DMS153 (cell line): ENCODE measurements at regions not wholly inside any gene's neighbourhood (a gene's known extent, or its start where the extent isn't known, plus 50 kb on each side); places are given as distances from the start of the nearest gene placed in this dataset.
"Not testable (repeated sequence)": the region's sequence is repeated elsewhere in the genome, so short reads cannot be mapped to it uniquely, and the experiment has no call there.

Experiments
- DNase-seq: peaks from one replicate; lab custom pipeline; 2025; lab: John Stamatoyannopoulos, UW

GRCh38 chr5:88092358-88092757, 176.3 kb downstream of the TMEM161B start:
- DNase-seq, result no peak

- no peak for DNase-seq
Observed at GRCh38 chr5:88090506-88090905, 178.1 kb downstream of the TMEM161B start.

- no peak for DNase-seq
Observed at GRCh38 chr5:88089719-88090390, 178.8 kb downstream of the TMEM161B start.

GRCh38 chr5:88085462-88085861, 183.2 kb downstream of the TMEM161B start:
- no peak for DNase-seq

- no peak for DNase-seq
Observed at GRCh38 chr5:88081877-88082276, 186.8 kb downstream of the TMEM161B start.

GRCh38 chr5:88063813-88064212, 204.8 kb downstream of the TMEM161B start:
- no peak for DNase-seq

- DNase-seq, result no peak
Observed at GRCh38 chr5:88060194-88060593, 208.5 kb downstream of the TMEM161B start.

- no peak for DNase-seq
Observed at GRCh38 chr5:88058625-88059024, 210.0 kb downstream of the TMEM161B start.

- DNase-seq, result not testable (repeated sequence)
Observed at GRCh38 chr5:88052468-88052867, 216.2 kb downstream of the TMEM161B start.

- no peak for DNase-seq
Observed at GRCh38 chr5:88051148-88051547, 217.5 kb downstream of the TMEM161B start.

- no peak for DNase-seq
Observed at GRCh38 chr5:88049737-88050136, 218.9 kb downstream of the TMEM161B start.

- no peak for DNase-seq
Observed at GRCh38 chr5:88049156-88049555, 219.5 kb downstream of the TMEM161B start.

GRCh38 chr5:88045931-88046461, 222.6 kb downstream of the TMEM161B start:
- no peak for DNase-seq

- no peak for DNase-seq
Observed at GRCh38 chr5:88045165-88045564, 223.5 kb downstream of the TMEM161B start.

GRCh38 chr5:88034520-88034919, 234.1 kb downstream of the TMEM161B start:
- DNase-seq, result no peak

GRCh38 chr5:88033191-88033590, 235.5 kb downstream of the TMEM161B start:
- DNase-seq, result no peak

GRCh38 chr5:88029011-88029410, 239.6 kb downstream of the TMEM161B start:
- no peak for DNase-seq

GRCh38 chr5:88021141-88021540, 247.5 kb downstream of the TMEM161B start:
- DNase-seq, result no peak

GRCh38 chr5:88014984-88015383, 253.7 kb downstream of the TMEM161B start:
- DNase-seq, result not testable (repeated sequence)

GRCh38 chr5:88000877-88001276, 267.8 kb downstream of the TMEM161B start:
- no peak for DNase-seq

- DNase-seq, result no peak
Observed at GRCh38 chr5:87997662-87998061, 271.0 kb downstream of the TMEM161B start.

GRCh38 chr5:87966213-87966612, 302.4 kb downstream of the TMEM161B start:
- no peak for DNase-seq

- DNase-seq, result no peak
Observed at GRCh38 chr5:87954121-87954520, 314.5 kb downstream of the TMEM161B start.

GRCh38 chr5:87951661-87952060, 317.0 kb downstream of the TMEM161B start:
- DNase-seq, result no peak
